GM21737 (cell line): ENCODE measurements at regions not wholly inside any gene's neighbourhood (a gene's known extent, or its start where the extent isn't known, plus 50 kb on each side); places are given as distances from the start of the nearest gene placed in this dataset.

Source experiments
- ATAC-seq: cut with Tn5 transposase; IDR thresholded peaks from one replicate; pipeline ENCODE4 v1.9.1; 2021; ENCODE audit warnings: mild to moderate bottlenecking, moderate library complexity; ENCODE audit not compliant: unreplicated experiment

DNA sequence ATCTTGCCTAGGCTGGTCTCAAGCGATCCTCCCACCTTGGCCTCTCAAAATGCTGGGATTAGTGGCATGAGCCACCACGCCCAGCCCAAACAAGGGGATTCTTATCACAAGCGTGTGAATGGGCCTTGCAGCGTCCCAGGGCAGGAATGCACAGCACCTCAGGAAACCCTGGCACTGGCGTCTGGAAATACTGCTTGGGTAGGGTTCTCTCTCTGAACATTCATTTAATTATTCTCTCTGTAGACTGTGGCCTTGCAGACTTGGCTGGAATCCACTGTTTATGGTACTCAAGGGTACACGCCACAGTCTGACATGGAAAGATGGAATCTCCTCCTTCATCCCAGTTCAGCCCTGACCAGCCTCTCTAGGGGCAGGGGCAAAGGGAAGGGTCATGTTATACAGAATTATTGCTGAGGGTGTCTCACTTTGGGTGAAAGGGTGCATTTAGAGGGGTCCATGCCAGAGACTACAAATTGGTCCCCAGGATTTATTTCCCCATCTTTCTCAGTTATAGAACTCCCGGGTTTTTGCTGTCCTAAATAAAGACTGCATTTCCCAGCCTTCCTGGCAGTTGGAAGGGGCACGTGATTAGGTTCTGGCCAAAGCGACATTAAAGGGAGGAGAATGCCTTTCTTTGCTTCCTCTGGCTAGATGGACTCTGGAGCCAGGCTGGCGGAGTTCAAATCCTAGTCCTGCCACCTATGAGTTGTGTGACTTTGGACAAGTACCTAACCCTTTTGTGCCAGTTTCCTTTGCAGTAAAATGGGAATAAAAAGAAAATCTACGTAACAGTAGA is 147.2 kb upstream of the HAAO start:
- ATAC-seq, result no peak

- no peak for ATAC-seq
Measured at GRCh38 chr2:42938671-42939370, 146.4 kb upstream of the HAAO start.

DNA sequence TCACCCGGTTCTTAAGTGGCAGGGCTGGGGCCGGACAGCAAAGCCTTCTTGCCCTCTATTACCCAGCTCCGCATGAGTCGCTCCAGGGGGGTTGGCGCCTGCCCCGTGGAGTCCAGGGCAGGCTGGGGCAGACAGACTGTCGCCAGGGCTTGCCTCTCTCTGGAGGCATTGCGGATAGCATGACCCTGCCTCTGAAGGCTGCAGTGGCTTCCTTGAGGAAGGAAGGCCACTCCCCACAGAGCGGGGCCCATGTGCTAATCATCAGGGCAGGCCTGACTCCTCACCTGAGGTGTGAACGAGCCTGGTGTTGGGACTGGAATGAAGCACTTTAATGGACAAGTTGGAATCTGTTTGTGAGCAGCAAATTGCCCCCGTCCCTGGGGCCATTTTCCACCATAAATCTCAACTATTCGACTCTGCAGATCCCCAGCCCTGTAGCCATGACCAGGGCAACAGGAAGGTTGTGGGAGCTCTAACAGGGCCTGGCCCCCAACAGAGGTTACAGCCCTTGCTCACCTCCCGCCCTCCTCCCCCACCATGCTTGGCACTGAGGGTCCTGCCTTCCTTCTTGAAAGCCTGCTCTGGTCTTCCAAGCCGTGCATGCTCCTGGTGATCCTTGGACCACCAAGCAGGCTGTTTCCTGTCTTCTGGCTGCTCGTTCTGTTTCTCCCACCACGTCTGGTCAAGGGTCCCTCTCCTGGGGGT is 144.9 kb upstream of the HAAO start:
- ATAC-seq, result no peak

DNA sequence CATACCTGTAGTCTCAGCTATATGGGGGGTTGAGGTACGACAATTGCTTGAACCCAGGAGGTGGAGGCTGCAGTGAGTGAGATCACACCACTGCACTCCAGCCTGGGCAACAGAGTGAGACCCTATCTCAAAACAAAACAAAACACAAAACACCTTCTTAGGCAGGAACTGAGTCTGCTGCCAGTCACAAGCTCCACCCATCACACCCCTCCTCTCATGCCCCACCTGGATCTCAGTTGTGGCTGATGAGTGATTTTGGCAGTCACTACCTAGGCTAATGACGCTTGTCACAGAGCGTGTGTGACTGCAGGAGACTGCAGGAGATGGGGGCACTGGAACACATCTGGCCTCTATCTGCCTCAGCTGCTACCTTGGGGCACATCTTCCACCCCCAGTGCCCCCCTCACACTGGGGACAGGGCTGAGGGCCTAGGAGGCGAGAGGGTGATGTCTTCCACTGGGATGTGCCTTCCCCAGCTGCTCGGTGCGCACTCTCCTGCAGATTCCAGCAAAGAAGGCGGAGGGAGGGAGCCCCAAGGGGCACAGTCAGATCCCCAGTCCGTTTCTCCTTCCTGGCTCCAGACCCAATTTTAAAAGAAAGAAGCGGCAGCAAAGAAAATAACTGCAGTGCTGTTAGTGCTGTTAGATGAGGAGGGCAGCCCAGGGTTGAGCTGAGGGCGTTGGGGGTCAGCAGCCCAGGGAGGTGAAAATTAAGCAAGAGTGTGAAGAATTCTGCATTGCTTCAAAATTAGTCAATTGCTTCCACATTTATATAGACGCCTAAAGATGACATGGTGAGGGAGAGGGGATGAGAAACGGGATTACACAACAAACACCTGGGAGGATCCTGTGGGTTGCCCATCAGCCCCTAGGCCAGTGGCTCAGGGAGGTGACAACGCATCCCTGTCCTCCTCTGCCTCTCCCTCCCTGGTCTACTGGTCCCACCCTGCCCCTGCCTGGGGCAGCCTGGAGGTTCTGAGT is 143.6 kb upstream of the HAAO start:
- no peak for ATAC-seq

- no peak for ATAC-seq
Measured at GRCh38 chr2:42934580-42935186, 142.3 kb upstream of the HAAO start.

DNA sequence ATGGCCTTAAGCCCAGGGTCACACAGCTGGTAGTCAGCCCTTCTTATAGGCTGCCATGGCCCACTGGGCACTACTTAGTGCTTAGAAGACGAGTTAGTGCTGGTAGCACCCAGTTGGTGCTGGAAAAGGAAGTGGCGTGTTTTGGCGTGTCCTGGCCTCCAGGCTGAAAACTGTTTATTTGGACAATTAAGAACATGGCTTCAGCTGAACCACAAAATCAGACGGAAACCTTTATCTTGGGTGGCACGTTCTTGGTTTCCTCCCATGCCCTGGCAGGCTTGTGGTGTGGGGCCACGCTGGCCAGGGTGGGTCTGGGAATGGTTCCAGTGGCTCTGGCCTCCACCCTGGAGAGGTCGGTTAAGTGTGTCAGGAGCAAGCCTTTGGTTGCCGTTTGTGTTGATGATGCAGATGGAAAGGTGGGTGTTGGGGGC is 141.5 kb upstream of the HAAO start:
- no peak for ATAC-seq

DNA sequence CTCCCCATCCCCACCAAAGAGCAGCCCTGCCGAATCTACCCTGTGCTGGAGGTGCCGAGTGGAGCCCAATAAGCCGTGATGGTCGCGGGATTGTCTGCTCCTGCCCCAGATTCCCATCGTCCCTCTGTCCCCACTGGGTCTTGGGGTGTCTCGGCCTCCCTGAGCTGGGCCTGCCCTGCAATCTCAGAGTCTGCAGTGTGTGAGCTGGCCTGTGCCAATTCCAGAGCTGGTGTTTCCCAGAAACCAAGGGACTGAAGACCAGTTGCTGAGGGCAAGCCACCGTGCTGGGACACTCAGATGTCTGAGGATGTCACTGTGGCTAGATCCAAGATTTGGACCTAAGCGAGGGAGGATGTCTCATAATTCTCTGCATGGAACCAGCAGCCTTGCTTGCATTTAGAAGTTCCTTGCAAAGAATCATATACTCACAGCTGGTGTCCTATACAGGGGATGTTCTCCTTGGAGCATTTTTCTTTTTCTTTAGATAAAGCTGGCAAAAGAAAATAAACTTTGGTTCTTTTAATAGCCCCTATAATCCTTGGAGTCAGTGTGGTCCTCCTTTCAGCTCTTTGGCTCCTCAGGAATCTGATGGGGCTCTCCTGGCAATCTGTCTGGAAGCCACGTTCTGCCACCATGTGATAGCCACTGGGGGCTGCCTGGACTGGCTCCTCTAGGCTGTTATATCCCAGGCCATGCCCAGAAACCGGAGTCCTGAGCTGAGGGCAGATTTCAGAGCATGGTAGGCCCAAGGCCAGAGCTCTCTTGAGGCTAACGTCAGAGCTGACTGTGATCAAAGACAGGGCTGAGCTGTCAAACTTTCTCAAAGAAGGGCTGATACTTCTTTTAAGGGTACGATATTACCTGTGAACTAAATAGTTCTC is 140.1 kb upstream of the HAAO start:
- ATAC-seq, result no peak

GRCh38 chr2:42931818-42932195 is 139.4 kb upstream of the HAAO start:
- ATAC-seq, result no peak

DNA sequence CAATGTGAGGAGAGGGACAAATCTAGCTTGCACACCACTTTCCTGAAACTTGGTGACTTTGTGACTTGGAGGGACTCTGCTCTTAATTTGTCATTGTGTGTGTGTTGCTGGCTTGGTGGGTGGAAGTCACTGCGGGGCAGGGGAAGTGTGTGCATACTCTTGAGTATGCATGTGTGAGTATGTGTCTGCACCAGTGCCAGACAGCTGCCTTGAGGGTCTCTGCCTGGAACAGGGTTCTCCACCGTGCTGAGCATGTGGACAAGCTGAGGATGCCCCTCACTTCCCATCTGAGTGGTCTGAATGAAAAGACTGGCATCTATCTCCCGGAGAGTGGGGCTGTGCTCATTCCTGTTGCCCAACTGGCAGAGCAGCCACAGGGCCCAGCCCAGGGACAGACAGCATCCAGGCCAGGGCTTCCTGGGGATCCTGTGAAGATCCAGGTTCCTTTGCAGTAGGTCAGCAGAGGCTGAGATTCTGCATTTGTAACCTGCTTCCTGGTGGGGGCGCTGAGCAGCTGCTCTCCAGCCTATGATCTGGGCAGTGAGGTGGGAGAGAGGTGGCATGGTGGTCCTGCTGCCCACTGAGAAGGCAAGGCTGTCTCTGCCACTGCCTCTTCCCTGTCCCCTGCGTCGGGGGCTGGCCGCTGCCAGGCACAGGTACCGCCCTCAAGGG is 138.9 kb upstream of the HAAO start:
- ATAC-seq, result no peak

GRCh38 chr2:42930025-42930581 is 137.7 kb upstream of the HAAO start:
- no peak for ATAC-seq

DNA sequence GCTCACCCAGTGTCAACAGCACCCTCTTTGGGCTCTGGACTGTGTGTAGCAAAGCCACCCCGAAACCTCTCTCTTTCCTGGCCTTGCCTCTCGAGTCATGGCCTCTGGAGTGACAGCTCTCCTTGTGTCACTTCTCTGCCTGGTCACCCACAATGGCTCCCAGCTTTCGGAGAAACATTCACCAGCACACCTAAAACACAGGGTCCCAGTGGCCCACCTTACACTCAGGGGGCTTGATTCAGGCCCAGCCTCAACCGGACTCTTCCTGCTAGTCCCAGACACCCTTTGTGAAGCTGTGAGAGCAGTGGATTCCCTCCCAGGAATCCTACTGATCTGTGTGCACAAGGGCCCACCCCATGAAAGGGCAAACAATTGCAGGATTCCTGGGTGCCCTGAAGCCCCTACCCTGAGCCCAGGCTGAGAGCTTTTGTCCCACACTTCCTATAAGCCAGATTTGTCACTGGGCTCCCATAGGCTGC is 137.2 kb upstream of the HAAO start:
- ATAC-seq, result no peak

- ATAC-seq, result no peak
Measured at GRCh38 chr2:42928692-42929545, 136.5 kb upstream of the HAAO start.

- no peak for ATAC-seq
Measured at GRCh38 chr2:42928161-42928691, 135.8 kb upstream of the HAAO start.

DNA sequence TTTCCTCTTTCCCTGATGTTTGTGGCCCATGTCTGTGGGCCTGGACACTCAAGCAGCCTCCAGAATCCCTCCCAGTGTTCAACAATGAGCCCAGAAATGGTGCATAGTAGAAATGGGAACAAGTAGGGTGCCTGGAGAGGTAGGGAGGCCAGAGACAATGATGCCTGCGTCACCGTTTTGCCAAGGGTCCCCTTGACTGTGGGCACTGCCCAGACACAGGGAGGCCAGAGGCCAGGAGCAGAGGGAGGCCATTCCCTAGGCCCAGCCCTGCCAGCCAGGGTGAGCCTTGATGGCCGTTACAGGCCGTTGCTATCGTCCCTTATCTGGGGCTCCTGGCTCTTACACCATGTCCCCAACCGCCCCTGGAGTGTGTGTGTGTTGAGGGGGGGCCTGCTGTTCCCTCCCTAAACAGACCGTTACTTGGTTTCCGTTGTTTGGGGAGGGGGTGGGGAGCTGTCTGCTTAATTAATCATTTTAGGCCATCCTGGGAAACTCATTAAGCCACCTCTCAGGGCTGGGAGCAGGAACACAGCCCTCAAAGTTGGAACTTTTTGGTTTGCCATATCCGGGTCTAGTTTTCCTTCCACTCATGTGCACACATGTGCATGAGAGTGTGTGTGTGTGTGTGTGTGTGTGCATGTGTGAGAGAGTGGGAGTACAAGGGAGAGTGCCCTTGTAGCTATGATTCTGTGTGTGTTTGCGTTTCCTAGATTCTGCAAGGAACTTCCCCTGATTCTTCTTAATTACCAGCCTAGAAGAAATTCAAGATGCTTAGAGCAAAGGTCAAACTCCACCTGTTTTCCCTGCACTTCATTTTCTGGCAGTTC is 135.2 kb upstream of the HAAO start:
- ATAC-seq, result no peak

DNA sequence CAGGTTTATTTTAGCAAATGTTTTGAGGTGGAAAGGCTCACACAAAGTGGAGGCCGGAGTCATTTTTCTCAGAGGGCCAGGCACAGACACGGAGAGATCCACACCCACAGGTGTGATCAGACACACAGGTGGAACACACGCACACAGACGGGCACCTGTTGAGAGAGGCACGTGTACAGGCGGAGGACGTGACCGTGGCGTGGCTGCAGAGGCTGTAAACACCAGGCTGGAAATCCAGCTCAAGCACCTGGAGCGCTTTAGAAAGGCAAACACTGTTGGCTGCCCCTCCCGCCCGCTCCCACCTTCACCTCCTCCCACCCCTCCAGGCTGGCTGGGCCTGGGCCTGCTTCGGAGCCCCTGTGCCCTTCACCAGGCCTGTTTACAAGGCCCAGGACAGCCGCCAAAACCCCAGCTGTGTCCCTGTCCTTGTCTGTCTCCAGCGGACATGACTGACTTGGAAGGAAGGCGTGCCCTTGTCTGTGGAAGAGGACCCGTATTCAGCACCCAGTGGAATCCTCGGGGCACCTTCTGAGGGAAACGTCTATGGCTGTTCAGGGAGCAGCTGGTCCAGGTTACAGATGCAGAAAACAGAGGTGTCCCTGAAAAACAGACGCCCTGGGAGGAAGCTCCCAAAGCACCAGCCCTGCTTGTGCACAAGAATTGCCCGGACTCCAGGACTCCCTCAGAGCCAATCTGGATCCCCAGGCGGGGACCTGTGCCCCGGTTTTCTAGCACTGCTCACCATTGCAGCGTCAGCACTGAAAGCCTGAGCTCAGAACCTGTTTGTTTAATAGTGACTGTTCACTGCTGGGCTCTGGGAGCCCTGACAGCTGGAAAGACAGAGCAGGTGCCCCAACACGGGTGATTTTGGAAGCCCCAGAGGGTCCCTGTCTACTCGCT is 134.3 kb upstream of the HAAO start:
- no peak for ATAC-seq
